HepG2 (cell line): ENCODE measurements at regions not wholly inside any gene's neighbourhood (a gene's known extent, or its start where the extent isn't known, plus 50 kb on each side); places are given as distances from the start of the nearest gene placed in this dataset.

Experiments
- AGO1 ChIP-seq: fragments of 200-400 bp; formaldehyde crosslinking; IDR thresholded peaks from 2 replicates; pipeline ENCODE4 v1.6.1; 2017; ENCODE audit warnings: mild to moderate bottlenecking, low read depth, low read length, moderate library complexity; ENCODE audit not compliant: poor library complexity, severe bottlenecking
- ARHGAP35 ChIP-seq: sonication (generic); formaldehyde crosslinking; IDR thresholded peaks from 2 replicates; pipeline ENCODE4 v1.9.0; 2022; ENCODE audit warnings: mild to moderate bottlenecking, inconsistent platforms, moderate library complexity, missing genetic modification reagents, borderline replicate concordance
- CBFB ChIP-seq: sonication (generic); formaldehyde crosslinking; IDR thresholded peaks from 2 replicates; pipeline ENCODE4 v1.4.0; 2020; ENCODE audit warnings: missing genetic modification reagents
- EP300 ChIP-seq, 3 experiments: sonication (generic) in 1 of 3; formaldehyde crosslinking in 1 of 3; IDR thresholded peaks; 2 replicates each; pipeline versions ENCODE4 v1.5.1 to v1.6.1; 2011 to 2020; ENCODE audit warnings: low read depth in 2 of 3, low read length in 2 of 3, borderline replicate concordance in 1 of 3, improper control_type of control experiment in 1 of 3, mild to moderate bottlenecking in 1 of 3, missing genetic modification reagents in 1 of 3, moderate library complexity in 1 of 3
- KAT8 ChIP-seq: IDR thresholded peaks from 2 replicates; pipeline ENCODE4 v1.6.1; 2016; ENCODE audit warnings: missing genetic modification reagents, missing compliant biosample characterization
- KMT2B ChIP-seq: IDR thresholded peaks from 2 replicates; pipeline ENCODE4 v1.6.1; 2016; ENCODE audit warnings: missing genetic modification reagents, missing compliant biosample characterization
- MED1 ChIP-seq: sonication (generic); formaldehyde crosslinking; IDR thresholded peaks from 2 replicates; pipeline ENCODE4 v1.4.0; 2020; ENCODE audit warnings: missing genetic modification reagents
- PITX1 ChIP-seq: sonication (generic); formaldehyde crosslinking; IDR thresholded peaks from 2 replicates; pipeline ENCODE4 v1.5.1; 2020; ENCODE audit warnings: mild to moderate bottlenecking, missing genetic modification reagents
- PLSCR1 ChIP-seq: sonication (generic); formaldehyde crosslinking; IDR thresholded peaks from 2 replicates; pipeline ENCODE4 v1.5.0; 2020; ENCODE audit warnings: missing genetic modification reagents, mild to moderate bottlenecking, borderline replicate concordance
- PTBP1 ChIP-seq: fragments of 200-400 bp; formaldehyde crosslinking; IDR thresholded peaks from 2 replicates; pipeline ENCODE4 v1.6.1; 2018; ENCODE audit warnings: low read length, low read depth; ENCODE audit not compliant: poor library complexity, severe bottlenecking
- RBM22 ChIP-seq: fragments of 200-400 bp; formaldehyde crosslinking; optimal IDR thresholded peaks from 2 replicates; pipeline ENCODE3; 2017; ENCODE audit warnings: mild to moderate bottlenecking, low read length, moderate library complexity
- RFXAP ChIP-seq: sonication (generic); formaldehyde crosslinking; IDR thresholded peaks from 2 replicates; pipeline ENCODE4 v1.4.0; 2020; ENCODE audit warnings: missing genetic modification reagents, borderline replicate concordance
- ZC3H13 ChIP-seq: sonication (generic); formaldehyde crosslinking; IDR thresholded peaks from 2 replicates; pipeline ENCODE4 v1.8.1; 2023; ENCODE audit warnings: mild to moderate bottlenecking, missing genetic modification reagents, moderate library complexity
- ZFAT ChIP-seq: sonication (generic); formaldehyde crosslinking; conservative IDR thresholded peaks from 2 replicates; pipeline ENCODE4 v1.8.1; 2023; ENCODE audit warnings: missing genetic modification reagents, inconsistent platforms
- ZFP91 ChIP-seq: sonication (generic); formaldehyde crosslinking; IDR thresholded peaks from 2 replicates; pipeline ENCODE4 v1.9.0; 2022; ENCODE audit warnings: missing genetic modification reagents, mild to moderate bottlenecking, borderline replicate concordance
- ZFX ChIP-seq: sonication (generic); formaldehyde crosslinking; IDR thresholded peaks from 2 replicates; pipeline ENCODE4 v1.4.0; 2020; ENCODE audit warnings: mild to moderate bottlenecking, low read depth, missing genetic modification reagents, moderate library complexity
- ZFYVE20 ChIP-seq: sonication (generic); formaldehyde crosslinking; IDR thresholded peaks from 2 replicates; pipeline ENCODE4 v1.8.0; 2023; ENCODE audit warnings: low read depth, mild to moderate bottlenecking, moderate library complexity, missing genetic modification reagents, borderline replicate concordance
- ZNF101 ChIP-seq: sonication (generic); formaldehyde crosslinking; IDR thresholded peaks from 2 replicates; pipeline ENCODE4 v1.4.0; 2020; ENCODE audit warnings: mild to moderate bottlenecking, low read depth, missing genetic modification reagents, borderline replicate concordance
- ZNF263 ChIP-seq: sonication (generic); formaldehyde crosslinking; IDR thresholded peaks from 2 replicates; pipeline ENCODE4 v1.4.0; 2020; ENCODE audit warnings: missing genetic modification reagents
- ZNF3 ChIP-seq: IDR thresholded peaks from 2 replicates; pipeline ENCODE4 v1.7.0; 2017; ENCODE audit warnings: inconsistent platforms
- ZNF414 ChIP-seq: sonication (generic); formaldehyde crosslinking; IDR thresholded peaks from 2 replicates; pipeline ENCODE4 v1.5.0; 2020; ENCODE audit warnings: missing genetic modification reagents
- ZNF558 ChIP-seq: sonication (generic); formaldehyde crosslinking; IDR thresholded peaks from 2 replicates; pipeline ENCODE4 v1.9.0; 2022; ENCODE audit warnings: mild to moderate bottlenecking, missing genetic modification reagents, borderline replicate concordance
- ZNF562 ChIP-seq: sonication (generic); formaldehyde crosslinking; IDR thresholded peaks from 2 replicates; pipeline ENCODE4 v1.8.0; 2022; ENCODE audit warnings: missing genetic modification reagents, borderline replicate concordance
- ZNF607 ChIP-seq: sonication (generic); formaldehyde crosslinking; IDR thresholded peaks from 2 replicates; pipeline ENCODE4 v1.5.1; 2020; ENCODE audit warnings: missing genetic modification reagents, mild to moderate bottlenecking, borderline replicate concordance
- ZNF670 ChIP-seq: sonication (generic); formaldehyde crosslinking; IDR thresholded peaks from 2 replicates; pipeline ENCODE4 v1.8.0; 2022; ENCODE audit warnings: mild to moderate bottlenecking, missing genetic modification reagents, borderline replicate concordance
- ZNF776 ChIP-seq: sonication (generic); formaldehyde crosslinking; IDR thresholded peaks from 2 replicates; pipeline ENCODE4 v1.4.0; 2020; ENCODE audit warnings: mild to moderate bottlenecking, missing genetic modification reagents
- ZNF878 ChIP-seq: sonication (generic); formaldehyde crosslinking; IDR thresholded peaks from 2 replicates; pipeline ENCODE4 v1.8.1; 2023; ENCODE audit warnings: mild to moderate bottlenecking, missing genetic modification reagents, moderate library complexity

- TF ChIP-seq RBM22, result no peak
- peak; percentile 69 for TF ChIP-seq KAT8 (CRISPR knock-in tag)
- no peak for TF ChIP-seq ZFX (CRISPR knock-in tag)
- no peak for TF ChIP-seq ZNF878 (CRISPR knock-in tag)
- no peak for TF ChIP-seq RFXAP (CRISPR knock-in tag)
- no peak for TF ChIP-seq ZNF670
- TF ChIP-seq ZFP91 (CRISPR knock-in tag), result no peak
- TF ChIP-seq CBFB (CRISPR knock-in tag), result no peak
- no peak for TF ChIP-seq ZFYVE20 (CRISPR knock-in tag)
- no peak for TF ChIP-seq ZC3H13 (CRISPR knock-in tag)
- no peak for TF ChIP-seq ZNF607 (CRISPR knock-in tag)
- no peak for TF ChIP-seq ZFAT
- TF ChIP-seq MED1 (CRISPR knock-in tag), result peak; percentile 65; the same call in 1 of the 2 replicates
- no peak for TF ChIP-seq ZNF101 (CRISPR knock-in tag)
- TF ChIP-seq ZNF558 (CRISPR knock-in tag), result no peak
- TF ChIP-seq ZNF562 (CRISPR knock-in tag), result no peak
- TF ChIP-seq PITX1 (CRISPR knock-in tag), result peak; percentile 38; the same call in 1 of the 2 replicates
- TF ChIP-seq PTBP1, result no peak
- TF ChIP-seq AGO1, result no peak
- no peak for TF ChIP-seq PLSCR1
- TF ChIP-seq ZNF776 (CRISPR knock-in tag), result no peak
- TF ChIP-seq ARHGAP35 (CRISPR knock-in tag), result no peak
- no peak for TF ChIP-seq ZNF414 (CRISPR knock-in tag)
- no peak for TF ChIP-seq KMT2B (CRISPR knock-in tag)
- TF ChIP-seq ZNF3, result no peak
- no peak for TF ChIP-seq ZNF263
- TF ChIP-seq EP300 (IDR thresholded peaks at IDR 0.05; ENCODE audit: low read depth in 2 of 2, low read length in 2 of 2), result peak in 1 of 2 experiments; percentile 94; a peak in 2 of 4 replicates
- TF ChIP-seq EP300 (CRISPR knock-in tag; IDR thresholded peaks at IDR 0.05; ENCODE audit: borderline replicate concordance), result peak; percentile 48; the same call in 1 of the 2 replicates
Observed at GRCh38 chr2:43088143-43089073, 138.0 kb downstream of the ZFP36L2 start (continued).
